Choroid plexus epithelial cell (primary cell): ENCODE measurements at regions not wholly inside any gene's neighbourhood (a gene's known extent, or its start where the extent isn't known, plus 50 kb on each side); places are given as distances from the start of the nearest gene placed in this dataset.

Experiments
- DNase-seq: peaks from one replicate; pipeline ENCODE4 v3.0.0-alpha.2; 2010; ENCODE audit warnings: low read depth
- H3K4me3 ChIP-seq: 2 replicates; pipeline ENCODE4 v1.5.1; 2011; ENCODE audit warnings: low read depth, mild to moderate bottlenecking, control low read depth, low read length, moderate library complexity
- CTCF ChIP-seq: conservative IDR thresholded peaks from 2 replicates; pipeline ENCODE4 v1.5.1; 2011; ENCODE audit warnings: low read depth, mild to moderate bottlenecking, control low read depth, inconsistent platforms, low read length, moderate library complexity

DNA sequence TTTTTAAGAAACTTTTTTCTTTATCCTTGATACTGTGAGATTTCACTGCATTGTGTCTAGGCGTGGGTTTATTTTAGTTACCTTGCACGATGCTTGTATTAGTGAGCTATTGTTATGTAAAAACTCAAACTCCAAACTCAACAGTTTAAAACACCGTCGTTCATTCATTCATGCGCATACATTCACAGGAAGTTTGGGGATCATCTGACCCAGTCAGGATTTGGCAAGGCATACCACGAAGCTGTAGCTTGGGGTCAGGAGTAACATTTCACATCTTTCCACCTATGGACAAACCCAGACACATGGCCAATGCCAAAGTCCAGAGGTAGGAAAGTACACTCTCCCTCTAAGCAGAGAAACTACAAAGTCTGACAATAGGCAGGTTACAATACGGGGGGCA is 324.6 kb upstream of the CHRM3 start:
- H3K4me3 ChIP-seq = no peak overlapping the region
- no peak for DNase-seq
- no peak for TF ChIP-seq CTCF

DNA sequence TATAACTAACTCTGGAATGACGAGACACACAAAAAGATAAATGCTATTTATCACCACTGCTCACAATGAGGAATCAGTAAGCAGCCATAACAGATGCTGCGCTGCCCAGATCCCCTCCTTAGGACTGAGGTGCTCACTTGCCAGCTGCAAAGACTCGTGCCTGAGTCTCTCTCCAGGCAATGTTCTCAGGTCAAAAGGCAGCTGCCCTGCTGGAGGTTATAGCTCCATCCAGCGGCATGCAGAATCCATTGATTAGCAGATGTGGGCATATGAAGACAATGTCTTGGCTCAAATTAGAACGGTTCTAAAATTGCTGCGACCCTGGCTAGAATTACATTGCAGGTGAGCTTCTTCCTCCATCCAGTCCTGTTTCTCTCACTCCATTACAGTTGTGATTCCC is 328.2 kb upstream of the CHRM3 start:
- TF ChIP-seq CTCF = no peak
- DNase-seq = no peak
- no peak overlapping the region for H3K4me3 ChIP-seq

- H3K4me3 ChIP-seq = no peak overlapping the region
- TF ChIP-seq CTCF = no peak
- no peak for DNase-seq
Observed at GRCh38 chr1:239056940-239057339, 329.4 kb upstream of the CHRM3 start.

GRCh38 chr1:239053279-239053678 is 333.1 kb upstream of the CHRM3 start:
- TF ChIP-seq CTCF = no peak
- no peak overlapping the region for H3K4me3 ChIP-seq
- no peak for DNase-seq

DNA sequence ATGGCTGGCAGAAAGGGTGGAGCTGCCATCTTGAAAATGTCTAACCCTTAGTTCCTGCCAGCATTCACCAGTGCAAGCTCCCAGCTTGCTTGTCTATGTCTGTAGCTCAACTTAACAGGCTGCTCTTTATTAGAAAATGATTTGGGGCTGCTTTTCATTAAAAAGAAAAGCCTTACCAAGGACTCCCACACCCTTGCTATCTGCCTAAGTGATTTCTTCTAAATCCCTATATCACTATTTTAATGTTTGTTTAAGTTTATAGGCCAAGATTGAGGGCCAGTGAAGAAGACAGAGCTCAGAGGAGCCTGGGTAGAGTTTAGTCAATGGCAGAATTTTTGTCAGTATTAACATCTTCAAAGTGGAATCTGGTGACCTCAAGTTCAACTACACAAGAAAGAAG is 336.8 kb upstream of the CHRM3 start:
- no peak overlapping the region for H3K4me3 ChIP-seq
- no peak for DNase-seq
- no peak for TF ChIP-seq CTCF

GRCh38 chr1:239044829-239045228 is 341.5 kb upstream of the CHRM3 start:
- no peak for TF ChIP-seq CTCF
- no peak for DNase-seq

GRCh38 chr1:239040523-239040922 is 345.8 kb upstream of the CHRM3 start:
- TF ChIP-seq CTCF = no peak
- no peak for DNase-seq
- H3K4me3 ChIP-seq = no peak overlapping the region

More at GRCh38 chr1:239044829-239045228, 341.5 kb upstream of the CHRM3 start:
- H3K4me3 ChIP-seq = no peak overlapping the region
